ENCODE measurements at regions not wholly inside any gene's neighbourhood (a gene's known extent, or its start where the extent isn't known, plus 50 kb on each side); places are given as distances from the start of the nearest gene placed in this dataset.

- TF ChIP-seq ZNF462 (CRISPR knock-in tag; IDR thresholded peaks at IDR 0.05), result no peak
- no peak for TF ChIP-seq STAT1 (IDR thresholded peaks at IDR 0.05; ENCODE audit: unreplicated experiment)
- no peak for TF ChIP-seq EZH2 (IDR thresholded peaks at IDR 0.05; ENCODE audit: low read depth, unreplicated experiment)
- TF ChIP-seq CREB1 (CRISPR knock-in tag; IDR thresholded peaks at IDR 0.05; ENCODE audit: low read depth), result no peak
- no peak for TF ChIP-seq ZNF331 (CRISPR knock-in tag; IDR thresholded peaks at IDR 0.05; ENCODE audit: low read depth)
- no peak for TF ChIP-seq ETS1 (IDR thresholded peaks at IDR 0.05)
- no peak for TF ChIP-seq EZH2phosphoT487 (IDR thresholded peaks at IDR 0.05; ENCODE audit: unreplicated experiment)
- no peak for TF ChIP-seq JUNB (IDR thresholded peaks at IDR 0.05; ENCODE audit: unreplicated experiment)
These were observed 211.0 kb downstream of the PIK3R1 start (continued) for GRCh38 chr5:68426586-68426985.

GRCh38 chr5:68428231-68428811 lies 212.8 kb downstream of the PIK3R1 start:
- DNase-seq (ENCODE audit: low spot score) (no peak), ATAC-seq (no peak; the same call in 2 of the 3 replicates)
- Mint-ChIP-seq H3K9me3 (no peaks in the 10 kb centered on the region; the same call in 2 of the 3 replicates), H3K27ac (no peak overlapping the region), H3K27me3 (ENCODE audit: insufficient read depth, low read depth, poor library complexity) (no peaks in the 10 kb centered on the region), H3K4me3 (no peak overlapping the region), H3K4me1 (no peaks in the 10 kb centered on the region), H3K36me3 (ENCODE audit: low read depth) (no peaks in the 10 kb centered on the region)
- Histone ChIP-seq H3K36me3 (ENCODE audit: insufficient read depth) (no peaks in the 10 kb centered on the region), H3K4me3 (no peak overlapping the region), H3F3A (replicated peaks; ENCODE audit: low read depth) (no peaks in the 10 kb centered on the region), H3K9me2 (ENCODE audit: insufficient read depth) (no peaks in the 10 kb centered on the region; the same call in 1 of the 2 replicates), H3K4me1 (ENCODE audit: insufficient read depth) (no peaks in the 10 kb centered on the region), H3K4me2 (no peak overlapping the region), H4K20me1 (replicated peaks; ENCODE audit: insufficient read depth) (no peaks in the 10 kb centered on the region), H3K79me2 (replicated peaks; ENCODE audit: insufficient read depth) (no peaks in the 10 kb centered on the region), H3K27ac (ENCODE audit: low read depth) (no peak overlapping the region), H2AFZ (peak overlapping the region; percentile 78; the same call in 1 of the 2 replicates), H3K27me3 (ENCODE audit: insufficient read depth) (no peaks in the 10 kb centered on the region)
- no peak for TF ChIP-seq NANOG (IDR thresholded peaks at IDR 0.05; ENCODE audit: borderline replicate concordance)
- no peak for TF ChIP-seq ZNF331 (CRISPR knock-in tag; IDR thresholded peaks at IDR 0.05; ENCODE audit: low read depth)
- no peak for TF ChIP-seq ETS1 (IDR thresholded peaks at IDR 0.05)

Data from GM23338 (cell line).